ENCODE measurements at regions not wholly inside any gene's neighbourhood (a gene's known extent, or its start where the extent isn't known, plus 50 kb on each side); places are given as distances from the start of the nearest gene placed in this dataset.
"Not testable (repeated sequence)": the region's sequence is repeated elsewhere in the genome, so short reads cannot be mapped to it uniquely, and the experiment has no call there.

- DNase-seq: no peak
These were observed 256.3 kb upstream of the C9orf72 start for GRCh38 chr9:27829621-27830020.

GRCh38 chr9:27832108-27832507 is 258.8 kb upstream of the C9orf72 start:
- DNase-seq: not testable (repeated sequence)

GRCh38 chr9:27835286-27835685 is 262.0 kb upstream of the C9orf72 start:
- no peak for DNase-seq

GRCh38 chr9:27835746-27836145 is 262.5 kb upstream of the C9orf72 start:
- DNase-seq: no peak

- DNase-seq: no peak
These were observed 263.6 kb upstream of the C9orf72 start for GRCh38 chr9:27836661-27837401.

- DNase-seq: no peak
These were observed 265.6 kb upstream of the C9orf72 start for GRCh38 chr9:27838876-27839275.

- DNase-seq: not testable (repeated sequence)
These were observed 266.5 kb upstream of the C9orf72 start for GRCh38 chr9:27839767-27840166.

- DNase-seq: no peak
These were observed 271.5 kb upstream of the C9orf72 start for GRCh38 chr9:27844797-27845196.

- DNase-seq: no peak
These were observed 274.1 kb upstream of the C9orf72 start for GRCh38 chr9:27847380-27847779.

GRCh38 chr9:27847818-27848217 is 274.5 kb upstream of the C9orf72 start:
- DNase-seq: peak in 1 of 2 experiments; percentile 15

GRCh38 chr9:27848315-27848714 is 275.0 kb upstream of the C9orf72 start:
- DNase-seq: no peak

- no peak for DNase-seq
These were observed 278.6 kb upstream of the C9orf72 start for GRCh38 chr9:27851858-27852257.

GRCh38 chr9:27853529-27853928 is 280.2 kb upstream of the C9orf72 start:
- no peak for DNase-seq

GRCh38 chr9:27856054-27856453 is 282.8 kb upstream of the C9orf72 start:
- no peak for DNase-seq

- DNase-seq: no peak
These were observed 283.5 kb upstream of the C9orf72 start for GRCh38 chr9:27856748-27857147.

- DNase-seq: no peak
These were observed 288.6 kb upstream of the C9orf72 start for GRCh38 chr9:27861887-27862286.

- no peak for DNase-seq
These were observed 291.6 kb upstream of the C9orf72 start for GRCh38 chr9:27864644-27865438.

- DNase-seq: no peak
These were observed 293.5 kb upstream of the C9orf72 start for GRCh38 chr9:27866741-27867140.

- no peak for DNase-seq
These were observed 297.1 kb upstream of the C9orf72 start for GRCh38 chr9:27870404-27870803.

- no peak for DNase-seq
These were observed 306.9 kb upstream of the C9orf72 start for GRCh38 chr9:27880156-27880555.

GRCh38 chr9:27880635-27881034 is 307.4 kb upstream of the C9orf72 start:
- no peak for DNase-seq

- DNase-seq: peak in 1 of 2 experiments; percentile 29
These were observed 315.5 kb upstream of the C9orf72 start for GRCh38 chr9:27888661-27889295.

- DNase-seq: no peak
These were observed 351.2 kb upstream of the C9orf72 start for GRCh38 chr9:27924502-27924901.

- DNase-seq: no peak
These were observed 352.5 kb upstream of the C9orf72 start for GRCh38 chr9:27925815-27926214.

All from NCI-H526 (cell line).